ENCODE measurements at regions not wholly inside any gene's neighbourhood (a gene's known extent, or its start where the extent isn't known, plus 50 kb on each side); places are given as distances from the start of the nearest gene placed in this dataset.

GRCh38 chr12:88986056-88986455 lies 366.2 kb downstream of the DUSP6 start:
- DNase-seq (ENCODE audit: extremely low spot score): no peak
- ChIA-PET POLR2A (no interaction called here), CTCF (interaction anchor here (3.2 to 4.5 kb wide), 2 partner anchors 8 to 14 kb away, joined by 11 to 18 read pairs; no protein-coding TSS in a partner anchor)
- TF ChIP-seq, protein P1, sequence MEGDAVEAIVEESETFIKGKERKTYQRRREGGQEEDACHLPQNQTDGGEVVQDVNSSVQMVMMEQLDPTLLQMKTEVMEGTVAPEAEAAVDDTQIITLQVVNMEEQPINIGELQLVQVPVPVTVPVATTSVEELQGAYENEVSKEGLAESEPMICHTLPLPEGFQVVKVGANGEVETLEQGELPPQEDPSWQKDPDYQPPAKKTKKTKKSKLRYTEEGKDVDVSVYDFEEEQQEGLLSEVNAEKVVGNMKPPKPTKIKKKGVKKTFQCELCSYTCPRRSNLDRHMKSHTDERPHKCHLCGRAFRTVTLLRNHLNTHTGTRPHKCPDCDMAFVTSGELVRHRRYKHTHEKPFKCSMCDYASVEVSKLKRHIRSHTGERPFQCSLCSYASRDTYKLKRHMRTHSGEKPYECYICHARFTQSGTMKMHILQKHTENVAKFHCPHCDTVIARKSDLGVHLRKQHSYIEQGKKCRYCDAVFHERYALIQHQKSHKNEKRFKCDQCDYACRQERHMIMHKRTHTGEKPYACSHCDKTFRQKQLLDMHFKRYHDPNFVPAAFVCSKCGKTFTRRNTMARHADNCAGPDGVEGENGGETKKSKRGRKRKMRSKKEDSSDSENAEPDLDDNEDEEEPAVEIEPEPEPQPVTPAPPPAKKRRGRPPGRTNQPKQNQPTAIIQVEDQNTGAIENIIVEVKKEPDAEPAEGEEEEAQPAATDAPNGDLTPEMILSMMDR (IDR thresholded peaks at IDR 0.05; ENCODE audit: control extremely low read depth, extremely low read depth, low read depth, missing control alignments): no peak

GRCh38 chr12:88985631-88986030 lies 366.7 kb downstream of the DUSP6 start:
- ChIA-PET POLR2A (no interaction called here), CTCF (interaction anchor here (1.1 to 4.5 kb wide), 3 partner anchors 8 to 477 kb away, joined by 3 to 18 read pairs (median 11); no protein-coding TSS in a partner anchor)
- no peak for DNase-seq (ENCODE audit: extremely low spot score)
- TF ChIP-seq, protein P1 (IDR thresholded peaks at IDR 0.05; ENCODE audit: control extremely low read depth, extremely low read depth, low read depth, missing control alignments): no peak

DNA sequence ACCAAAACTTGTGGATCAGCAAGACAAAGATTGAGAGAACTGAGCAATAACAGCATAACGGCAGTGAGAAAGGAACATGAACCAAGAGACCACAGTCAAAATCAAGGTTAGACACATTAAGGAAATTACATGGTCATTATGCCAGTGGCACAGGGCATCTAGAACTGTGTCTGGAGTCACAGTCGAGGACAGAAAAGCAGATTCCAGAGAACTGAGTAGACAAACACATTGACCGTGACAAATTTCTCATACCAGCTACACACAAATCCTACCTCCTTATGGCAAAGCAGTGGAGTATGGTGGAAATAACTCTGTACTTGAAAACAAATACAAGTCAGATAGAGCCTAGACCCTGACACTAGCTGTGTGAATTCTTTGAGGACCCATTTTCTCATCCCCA lies 367.3 kb downstream of the DUSP6 start:
- ChIA-PET POLR2A (no interaction called here), CTCF (interaction anchor here (1.1 to 4.5 kb wide), 3 partner anchors 9 to 477 kb away, joined by 3 to 18 read pairs (median 11); no protein-coding TSS in a partner anchor)
- TF ChIP-seq, protein P1 (IDR thresholded peaks at IDR 0.05; ENCODE audit: control extremely low read depth, extremely low read depth, low read depth, missing control alignments): no peak

GRCh38 chr12:88982694-88983093 lies 369.6 kb downstream of the DUSP6 start:
- CTCF ChIA-PET: interaction anchor here (4.5 kb wide), 1 partner anchor 11 kb away, joined by 11 read pairs; no protein-coding TSS in a partner anchor
- DNase-seq (ENCODE audit: extremely low spot score): no peak
- TF ChIP-seq, protein P1 (IDR thresholded peaks at IDR 0.05; ENCODE audit: control extremely low read depth, extremely low read depth, low read depth, missing control alignments): no peak
- POLR2A ChIA-PET: no interaction called here

More for the DNA sequence above, 367.3 kb downstream of the DUSP6 start:
- no peak for DNase-seq (ENCODE audit: extremely low spot score)

- no peak for DNase-seq (ENCODE audit: extremely low spot score)
- TF ChIP-seq, protein P1 (IDR thresholded peaks at IDR 0.05; ENCODE audit: control extremely low read depth, extremely low read depth, low read depth, missing control alignments): no peak
- ChIA-PET POLR2A (no interaction called here), CTCF (no interaction called here)
Measured at GRCh38 chr12:88977115-88977514, 375.2 kb downstream of the DUSP6 start.

- TF ChIP-seq, protein P1 (IDR thresholded peaks at IDR 0.05; ENCODE audit: control extremely low read depth, extremely low read depth, low read depth, missing control alignments): no peak
- CTCF ChIA-PET: interaction anchor here (0.9 to 1.2 kb wide), 3 partner anchors 16 to 39 kb away, joined by 3 read pairs; no protein-coding TSS in a partner anchor
- POLR2A ChIA-PET: no interaction called here
- DNase-seq (ENCODE audit: extremely low spot score): no peak
Measured at GRCh38 chr12:88973998-88974397, 378.3 kb downstream of the DUSP6 start.
